Testis (tissue), 2 donors: ENCODE measurements at regions not wholly inside any gene's neighbourhood (a gene's known extent, or its start where the extent isn't known, plus 50 kb on each side); places are given as distances from the start of the nearest gene placed in this dataset.
A peak's percentile ranks its signal among the peaks of the same experiment; 100 is the strongest.

Experiments used
- DNase-seq: peaks from one replicate; pipeline ENCODE4 v3.0.0-alpha.2; 2019
- H3K27ac ChIP-seq, 2 donors: fragments of 200-600 bp; sonication (generic); one replicate each; pipeline ENCODE4 v1.5.1; 2019
- H3K27me3 ChIP-seq: fragments of 200-600 bp; sonication (generic); one replicate; pipeline ENCODE4 v1.5.1; 2019
- H3K36me3 ChIP-seq: fragments of 200-600 bp; sonication (generic); one replicate; pipeline ENCODE4 v1.5.1; 2017; ENCODE audit warnings: low read depth; ENCODE audit errors: missing control alignments
- H3K4me1 ChIP-seq: fragments of 200-600 bp; sonication (generic); one replicate; pipeline ENCODE4 v1.5.1; 2019
- H3K4me3 ChIP-seq, 2 donors: fragments of 200-600 bp; sonication (generic); one replicate each; pipeline ENCODE4 v1.5.1; 2017 to 2019
- H3K9me3 ChIP-seq: fragments of 200-600 bp; sonication (generic); one replicate; pipeline ENCODE4 v1.5.1; 2017
- CTCF ChIP-seq, 3 experiments: fragments of 450-650 bp in 2 of 3; fragments of 200-600 bp in 1 of 3; sonication (generic) in 1 of 3; IDR thresholded peaks; one replicate each; pipeline ENCODE4 v1.5.1; 2016 to 2019; ENCODE audit warnings: antibody characterized with exemption in 3 of 3, mild to moderate bottlenecking in 2 of 3, moderate library complexity in 1 of 3
- POLR2A ChIP-seq: fragments of 450-650 bp; IDR thresholded peaks from one replicate; pipeline ENCODE4 v1.6.1; 2017; ENCODE audit warnings: antibody characterized with exemption, mild to moderate bottlenecking, moderate library complexity
- whole genome bisulfite sequencing, 2 donors: methylation state at CpG; one replicate each; pipeline ENCODE4 v1.1.5; 2018; 5-methylcytosine and 5-hydroxymethylcytosine counted together
- intact Hi-C: fragments of 100-400 bp; cut with DNase I; formaldehyde crosslinking; loops from one replicate; pipeline ENCODE4 v1.15.1; 2023; ENCODE audit warnings: low total_unique reads

- Histone ChIP-seq H3K36me3 (no peaks in the 10 kb centered on the region), H3K9me3 (no peaks in the 10 kb centered on the region), H3K27me3 (no peaks in the 10 kb centered on the region), H3K4me3 (peak overlapping the region; percentile 20 to 24), H3K4me1 (no peaks in the 10 kb centered on the region), H3K27ac (no peak overlapping the region)
- peak; percentile 33 for DNase-seq
- 36 to 54% methylated on average over 24 to 25 of the region's 25 CpGs for WGBS, 2 donors
- intact Hi-C loops: no loop called here
- TF ChIP-seq POLR2A (no peak), CTCF (IDR thresholded peaks at IDR 0.05) (no peak)
Measured at GRCh38 chr2:2542966-2543611, 212.0 kb upstream of the MYT1L start.

GRCh38 chr2:2542316-2542715 lies 211.2 kb upstream of the MYT1L start:
- Histone ChIP-seq H3K9me3 (no peaks in the 10 kb centered on the region), H3K36me3 (no peaks in the 10 kb centered on the region), H3K4me3 (no peak overlapping the region), H3K27me3 (no peaks in the 10 kb centered on the region), H3K4me1 (no peaks in the 10 kb centered on the region), H3K27ac (no peak overlapping the region)
- 79 to 93% methylated on average over 4 of the region's 4 CpGs for WGBS, 2 donors
- intact Hi-C loops: no loop called here
- no peak for TF ChIP-seq POLR2A
- no peak for TF ChIP-seq CTCF (IDR thresholded peaks at IDR 0.05)
- no peak for DNase-seq

- intact Hi-C loops: no loop called here
- Histone ChIP-seq H3K4me3 (no peak overlapping the region), H3K36me3 (no peaks in the 10 kb centered on the region), H3K4me1 (no peaks in the 10 kb centered on the region), H3K9me3 (no peaks in the 10 kb centered on the region), H3K27me3 (no peaks in the 10 kb centered on the region), H3K27ac (no peak overlapping the region)
- no peak for TF ChIP-seq POLR2A
- TF ChIP-seq CTCF (IDR thresholded peaks at IDR 0.05): no peak
- DNase-seq: no peak
- 78 to 93% methylated on average over 9 of the region's 9 CpGs for WGBS, 2 donors
Measured at GRCh38 chr2:2540406-2540805, 209.3 kb upstream of the MYT1L start.

GRCh38 chr2:2536416-2537056 lies 205.5 kb upstream of the MYT1L start:
- no peak for TF ChIP-seq POLR2A
- no peak for TF ChIP-seq CTCF (IDR thresholded peaks at IDR 0.05)
- no peaks in the 10 kb centered on the region for H3K4me1 ChIP-seq
- H3K36me3 ChIP-seq: no peaks in the 10 kb centered on the region
- intact Hi-C loops: no loop called here
- H3K27me3 ChIP-seq: no peaks in the 10 kb centered on the region
- no peak overlapping the region for H3K4me3 ChIP-seq
- no peaks in the 10 kb centered on the region for H3K9me3 ChIP-seq
- 51 to 53% methylated on average over 11 of the region's 11 CpGs for WGBS, 2 donors
- no peak for DNase-seq
- no peak overlapping the region for H3K27ac ChIP-seq

- Histone ChIP-seq H3K4me3 (no peak overlapping the region), H3K27ac (no peak overlapping the region), H3K36me3 (no peaks in the 10 kb centered on the region), H3K4me1 (no peaks in the 10 kb centered on the region), H3K27me3 (no peaks in the 10 kb centered on the region), H3K9me3 (no peaks in the 10 kb centered on the region)
- intact Hi-C loops: no loop called here
- no peak for DNase-seq
- TF ChIP-seq POLR2A (no peak), CTCF (IDR thresholded peaks at IDR 0.05) (no peak)
- WGBS, 2 donors: 82 to 87% methylated on average over 10 of the region's 10 CpGs
Measured at GRCh38 chr2:2530334-2530733, 199.3 kb upstream of the MYT1L start.
